ENCODE measurements at regions not wholly inside any gene's neighbourhood (a gene's known extent, or its start where the extent isn't known, plus 50 kb on each side); places are given as distances from the start of the nearest gene placed in this dataset.

DNA sequence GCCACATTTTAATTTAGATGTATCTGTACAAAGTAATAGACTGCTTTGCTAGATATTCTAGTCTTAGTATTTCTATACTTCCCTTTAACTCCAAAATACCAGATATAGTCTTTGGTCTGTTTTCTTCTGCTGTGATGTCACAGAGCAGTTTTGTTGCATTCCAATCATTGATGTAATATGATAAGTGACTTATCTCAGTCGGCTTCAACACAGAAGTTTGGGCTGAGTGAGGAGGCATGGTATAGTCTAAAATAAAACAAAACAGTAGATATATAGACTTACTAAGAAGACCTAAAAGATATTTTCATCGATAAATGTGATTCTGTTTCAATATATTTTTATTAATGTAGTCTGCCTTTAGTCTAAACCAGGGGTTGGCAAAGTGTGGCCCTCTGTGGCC, 169.9 kb downstream of the DCK start:
- no peak for DNase-seq

DNA sequence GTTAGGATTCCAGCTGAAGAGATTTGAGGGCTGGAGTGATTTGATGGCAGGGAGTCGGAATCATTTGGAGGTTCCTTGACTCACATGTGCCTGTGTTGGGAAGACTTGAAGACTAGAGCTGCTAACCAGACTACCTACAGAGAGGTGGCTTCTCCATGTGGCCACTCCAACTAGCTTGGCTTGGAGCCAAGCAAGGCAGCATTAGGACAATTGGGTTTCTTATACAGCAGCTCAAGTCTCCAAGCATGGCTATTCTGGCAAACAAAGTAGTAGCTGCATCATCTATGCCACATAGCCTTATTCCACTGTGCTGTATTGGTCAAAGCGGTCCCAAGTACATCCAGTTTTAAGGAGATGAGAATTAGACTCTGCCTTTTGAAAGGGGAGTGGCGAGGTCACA, 171.7 kb upstream of the SLC4A4 start:
- no peak for DNase-seq

DNA sequence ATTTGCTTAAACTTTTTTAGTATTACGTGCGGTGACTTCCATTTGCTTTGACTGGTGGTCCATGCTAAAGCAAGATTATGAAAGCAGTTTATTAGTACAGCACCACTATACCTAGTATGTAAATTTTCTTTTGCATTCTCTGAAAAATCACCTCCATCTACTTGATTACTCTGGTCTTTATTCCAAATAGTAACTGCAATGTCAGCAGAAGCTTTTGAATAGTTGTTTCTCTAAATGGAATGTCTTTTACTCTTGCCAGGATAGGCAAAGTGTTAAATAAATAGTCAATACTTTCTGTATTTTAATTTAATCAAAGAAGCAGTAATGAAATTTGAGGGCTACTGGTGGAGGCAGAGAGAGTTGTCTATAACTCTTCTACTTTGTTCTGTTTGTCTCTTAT, 167.2 kb upstream of the SLC4A4 start:
- no peak for DNase-seq

- DNase-seq: no peak
Measured at GRCh38 chr4:71181332-71181731, 157.5 kb upstream of the SLC4A4 start.

DNA sequence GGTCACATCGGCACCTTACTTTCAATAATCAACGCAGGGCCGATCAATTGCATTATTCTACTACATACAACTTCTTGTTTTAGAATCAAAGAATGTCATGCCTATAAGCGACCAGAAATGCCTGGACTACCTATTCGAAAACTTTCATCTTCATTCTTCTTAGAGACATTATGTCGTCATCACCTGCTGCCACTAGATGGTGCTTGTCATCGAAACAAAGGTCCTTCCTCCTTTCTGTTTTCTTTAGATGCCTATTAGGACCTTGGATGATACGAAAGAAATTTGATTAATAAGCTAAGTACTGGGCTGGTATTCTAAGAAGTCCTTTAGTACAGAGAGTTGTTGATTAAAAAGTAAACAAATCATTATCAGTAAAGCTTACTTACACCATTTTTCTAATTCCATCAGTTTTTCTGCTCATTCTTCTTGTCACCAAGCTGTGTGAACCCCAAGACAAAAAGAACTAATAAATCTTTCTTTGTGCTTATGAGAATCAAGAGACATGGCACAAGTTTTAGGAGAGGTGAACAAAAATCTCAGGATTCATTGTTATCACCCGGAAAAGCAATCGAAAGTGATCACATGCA, 154.5 kb upstream of the SLC4A4 start:
- peak; percentile 21 to 30 for DNase-seq

- no peak for DNase-seq
Measured at GRCh38 chr4:71185037-71185436, 153.8 kb upstream of the SLC4A4 start.

GRCh38 chr4:71186257-71186565, 152.6 kb upstream of the SLC4A4 start:
- no peak for DNase-seq

- peak; percentile 18 to 37 for DNase-seq
Measured at GRCh38 chr4:71186566-71187403, 152.0 kb upstream of the SLC4A4 start.

GRCh38 chr4:71187404-71188155, 151.2 kb upstream of the SLC4A4 start:
- DNase-seq: peak; percentile 21 to 34

- no peak for DNase-seq
Measured at GRCh38 chr4:71188156-71188640, 150.6 kb upstream of the SLC4A4 start.

GRCh38 chr4:71188951-71189350, 149.9 kb upstream of the SLC4A4 start:
- no peak for DNase-seq

GRCh38 chr4:71189471-71189870, 149.3 kb upstream of the SLC4A4 start:
- DNase-seq: no peak

- DNase-seq: no peak
Measured at GRCh38 chr4:71194454-71194853, 144.4 kb upstream of the SLC4A4 start.

DNA sequence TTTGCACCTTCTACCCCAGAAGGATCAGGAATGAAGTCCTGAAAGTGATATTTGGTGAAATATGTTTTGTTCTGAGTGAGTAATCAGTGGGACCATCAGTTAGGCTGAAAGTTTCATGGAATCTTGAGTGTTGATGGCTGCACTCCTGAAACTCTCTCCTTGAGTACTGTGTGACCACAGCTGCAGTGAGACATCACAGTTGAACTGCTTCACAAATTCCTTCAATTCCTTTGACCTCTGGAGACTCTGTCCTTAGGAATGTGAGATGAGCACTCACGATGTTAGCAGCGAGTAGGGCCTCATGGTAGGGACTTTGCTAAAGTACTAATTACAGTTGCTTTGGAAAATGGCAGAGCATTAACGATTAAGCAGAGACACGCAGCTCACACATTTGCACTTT, 142.9 kb upstream of the SLC4A4 start:
- no peak for DNase-seq

GRCh38 chr4:71198958-71199357, 139.9 kb upstream of the SLC4A4 start:
- no peak for DNase-seq

DNA sequence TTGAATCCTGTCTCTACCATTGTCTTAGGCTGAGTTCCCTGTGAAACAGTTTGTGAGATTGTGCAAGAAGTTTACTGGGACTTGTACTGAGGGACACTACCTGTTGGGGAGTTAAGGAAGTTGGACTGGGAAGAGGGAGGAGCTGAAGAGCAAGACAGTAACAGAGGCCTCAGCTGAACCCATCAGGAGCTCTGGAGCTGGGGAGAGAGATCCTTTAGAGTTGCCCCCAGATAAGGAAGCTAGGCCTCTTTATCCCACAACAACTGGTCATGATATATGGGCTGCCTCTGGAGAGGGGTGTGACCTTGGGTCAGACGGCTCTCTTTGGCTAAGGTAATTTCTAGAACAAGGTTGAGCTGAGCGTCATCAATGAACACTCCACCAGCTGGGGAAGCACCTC, 137.8 kb upstream of the SLC4A4 start:
- DNase-seq: no peak

DNA sequence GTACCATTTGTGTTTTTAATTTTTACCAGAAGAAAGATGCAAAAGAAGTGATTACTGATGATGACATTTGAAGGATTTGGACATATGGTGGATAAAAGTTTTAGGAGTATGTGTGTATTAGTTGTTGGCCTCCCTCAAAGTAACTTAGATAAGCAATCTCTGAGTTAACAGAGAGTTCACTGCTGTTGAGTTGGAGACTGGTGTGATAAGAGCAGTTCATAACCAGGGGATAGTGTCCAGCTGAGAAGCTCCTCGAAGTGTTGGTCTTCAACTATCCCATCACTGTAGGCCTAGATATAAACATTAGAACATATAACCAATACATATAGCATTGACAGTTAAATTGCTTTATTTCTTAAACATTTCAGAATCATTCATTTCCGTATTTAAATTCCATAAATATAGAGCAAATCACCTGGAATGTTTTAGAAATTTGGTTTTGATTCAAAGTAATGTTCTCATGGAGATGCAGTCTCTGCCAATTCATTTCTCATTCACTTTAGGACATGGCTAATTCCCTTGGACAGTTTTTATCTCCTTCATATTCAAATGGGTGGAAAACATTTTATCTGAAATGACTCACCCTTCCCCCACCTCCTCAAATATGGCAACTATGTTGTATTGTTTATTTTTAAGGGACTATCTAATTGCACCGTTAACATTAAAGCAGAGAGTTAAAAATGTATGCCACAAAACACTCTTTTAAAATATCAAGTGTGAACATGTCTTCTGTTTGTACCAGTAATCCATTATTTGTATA, 136.8 kb upstream of the SLC4A4 start:
- DNase-seq: no peak

DNA sequence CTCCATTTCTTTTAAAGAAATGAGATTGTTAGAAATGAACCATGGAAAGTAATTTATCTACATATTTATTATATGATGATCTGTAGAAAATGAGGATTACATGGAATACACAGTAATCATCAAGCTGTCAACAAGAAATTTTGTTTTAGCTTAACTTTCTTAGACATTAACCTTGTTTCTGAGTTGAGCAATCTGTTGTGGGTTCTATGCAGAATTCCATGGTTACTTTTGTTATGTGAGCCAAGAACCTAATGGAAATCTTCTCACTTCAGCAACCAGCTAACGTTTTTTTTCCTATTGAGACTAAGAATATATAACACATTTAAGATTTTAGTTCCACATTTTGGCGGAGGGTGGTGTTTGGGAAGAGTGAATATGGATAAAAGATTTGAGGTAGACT, 136.1 kb upstream of the SLC4A4 start:
- no peak for DNase-seq

DNA sequence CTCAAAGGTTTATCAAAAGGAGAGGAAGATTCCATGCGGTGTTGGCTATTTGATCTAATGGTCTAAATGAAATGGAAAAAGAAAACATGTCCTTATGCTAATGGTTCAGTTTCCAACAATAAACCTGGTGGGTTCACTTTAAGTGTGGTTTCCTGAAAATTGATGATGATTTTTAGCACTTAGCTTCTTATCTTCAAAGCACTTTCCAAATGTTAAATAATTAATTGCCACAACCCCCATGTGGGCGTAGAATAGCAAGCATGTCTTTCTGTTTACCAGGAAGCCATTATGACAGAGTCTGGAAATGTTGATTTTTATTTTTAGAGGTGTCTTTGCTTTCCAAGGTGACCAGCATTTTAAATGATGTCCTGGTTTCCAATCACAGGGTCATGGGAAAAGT, 134.8 kb upstream of the SLC4A4 start:
- no peak for DNase-seq

GRCh38 chr4:71206763-71207162, 132.1 kb upstream of the SLC4A4 start:
- DNase-seq: no peak

DNA sequence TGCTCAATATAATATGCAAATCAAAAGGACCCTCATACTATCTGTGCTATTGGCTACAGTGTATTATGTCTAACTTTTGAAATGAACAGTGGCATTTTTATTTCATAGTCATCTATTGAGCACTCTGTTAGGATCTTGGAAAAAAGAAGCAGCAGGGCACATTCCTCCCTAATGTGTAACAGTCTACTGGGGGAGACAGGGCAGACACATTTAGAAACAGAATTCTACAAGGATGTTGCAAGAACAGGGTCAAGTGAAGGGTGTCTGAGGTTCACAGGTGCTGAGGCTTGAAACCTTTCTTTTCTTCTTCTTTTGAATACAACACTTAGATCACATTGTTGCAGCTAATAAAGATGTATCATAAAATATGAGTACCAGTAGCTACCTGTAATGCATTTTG, 129.7 kb upstream of the SLC4A4 start:
- DNase-seq: no peak

- no peak for DNase-seq
Measured at GRCh38 chr4:71210823-71211222, 128.0 kb upstream of the SLC4A4 start.

DNA sequence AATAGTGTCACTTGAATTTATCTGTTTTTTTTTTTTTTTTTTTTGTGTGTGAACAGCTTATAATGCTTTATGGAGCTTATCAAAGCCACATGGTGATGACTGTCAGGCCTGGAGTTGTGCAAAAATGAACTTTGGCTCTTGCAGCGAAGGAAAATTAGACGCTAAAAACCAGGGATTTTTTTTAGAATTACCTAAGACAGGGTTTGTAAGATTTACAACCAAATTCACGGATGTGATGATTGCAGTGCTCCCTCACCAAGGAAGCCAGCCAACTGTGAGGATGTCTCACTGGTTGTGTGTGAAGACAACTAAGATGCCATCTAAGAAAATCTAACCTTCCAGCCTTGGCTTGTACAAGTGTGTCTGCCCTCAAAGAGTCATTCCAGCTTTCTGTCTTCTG, 127.1 kb upstream of the SLC4A4 start:
- no peak for DNase-seq

Measured in stimulated activated CD4-positive, alpha-beta T cell treated with anti-CD3 and anti-CD28 coated beads, Interleukin-2, amount 100 ng/mL, for 24 hours (primary cell).